NCI-H446 (cell line): ENCODE measurements at regions not wholly inside any gene's neighbourhood (a gene's known extent, or its start where the extent isn't known, plus 50 kb on each side); places are given as distances from the start of the nearest gene placed in this dataset.
A peak's percentile ranks its signal among the peaks of the same experiment; 100 is the strongest.

Experiments
- DNase-seq, 2 experiments: peaks; one replicate each; lab custom pipeline; 2025; lab: John Stamatoyannopoulos, UW

DNA sequence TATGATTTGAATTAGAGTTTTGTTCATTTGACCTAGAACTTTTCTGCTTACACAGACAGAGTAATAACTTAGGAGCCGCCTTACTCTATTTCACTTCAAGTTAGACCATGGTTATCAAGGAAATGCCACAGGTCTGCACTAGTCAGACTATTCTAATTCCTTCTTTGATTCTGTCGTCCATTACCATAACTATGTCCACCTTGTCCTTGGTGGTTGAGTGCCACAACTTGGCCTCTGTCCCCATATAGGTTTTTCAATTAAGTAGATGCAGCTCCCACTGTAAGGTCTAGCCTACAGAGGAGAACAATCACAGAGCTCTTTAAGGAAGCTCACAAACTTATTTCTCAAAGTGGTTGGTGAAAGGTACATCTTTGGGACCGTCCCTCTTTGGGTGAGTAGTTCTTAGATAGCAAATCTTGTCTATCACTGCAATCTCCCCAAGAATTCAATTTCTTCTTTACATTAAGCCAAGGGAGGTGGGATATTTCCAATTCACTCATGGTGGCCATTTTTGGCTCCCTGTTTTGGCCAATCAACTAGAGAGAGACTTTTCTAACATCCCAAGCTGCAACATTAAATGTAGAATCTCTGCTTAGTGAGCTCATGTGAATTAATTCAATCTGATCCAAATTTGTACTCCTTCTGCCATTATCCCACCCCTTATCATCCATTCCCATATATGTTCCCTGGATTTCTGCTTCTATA, 434.6 kb downstream of the ADAMTS20 start:
- no peak for DNase-seq

DNA sequence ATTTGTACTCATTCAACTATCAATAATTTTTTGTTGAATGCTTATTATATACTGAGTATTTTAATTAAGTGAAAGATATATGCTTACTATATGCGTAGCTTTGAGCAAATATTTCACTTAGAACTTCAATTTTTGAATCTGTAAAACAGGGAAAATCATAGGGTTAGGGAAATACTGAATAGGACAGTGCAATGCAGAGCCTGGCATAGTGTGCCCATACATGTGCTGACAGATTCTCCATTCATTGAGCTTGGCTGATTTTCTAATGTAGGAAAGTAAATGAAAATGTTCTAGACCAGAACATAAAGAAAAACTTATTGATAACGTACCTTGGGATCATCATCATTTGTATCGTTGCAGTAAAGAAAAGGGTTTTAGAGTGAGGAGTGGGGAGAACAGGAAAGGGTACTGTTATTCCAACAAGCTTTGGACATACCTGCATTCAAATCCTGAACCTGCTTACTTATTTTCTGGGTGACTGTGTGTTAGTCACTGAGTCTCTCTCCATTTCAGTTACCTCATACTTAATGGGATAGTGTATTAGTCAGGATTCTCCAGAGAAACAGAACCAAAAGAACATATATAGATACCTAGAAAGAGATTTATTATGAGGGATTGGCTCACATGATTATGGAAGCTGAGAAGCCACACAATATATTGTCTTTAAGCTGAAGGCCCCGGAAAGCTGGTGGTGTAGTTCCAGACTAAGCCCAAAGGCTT, 436.4 kb downstream of the ADAMTS20 start:
- DNase-seq = no peak

DNA sequence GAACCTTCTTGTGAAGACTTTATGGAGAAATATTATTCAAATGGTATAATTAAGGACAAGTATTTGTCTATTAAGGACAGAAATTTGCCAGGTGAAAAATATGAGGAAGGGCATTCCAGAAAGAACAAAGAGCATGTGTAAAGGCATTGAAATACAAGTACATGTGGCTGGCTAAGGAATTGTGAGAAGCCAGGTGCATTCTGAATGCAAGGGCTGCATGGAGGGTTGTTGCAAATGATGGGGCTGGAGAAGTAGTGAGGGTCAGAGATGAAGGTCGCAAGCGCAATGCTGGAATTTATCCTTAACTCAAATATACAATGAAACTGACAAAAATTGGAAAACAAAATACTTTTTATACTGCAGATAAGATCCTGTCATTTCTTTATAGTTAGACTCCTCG, 437.7 kb downstream of the ADAMTS20 start:
- no peak for DNase-seq

DNA sequence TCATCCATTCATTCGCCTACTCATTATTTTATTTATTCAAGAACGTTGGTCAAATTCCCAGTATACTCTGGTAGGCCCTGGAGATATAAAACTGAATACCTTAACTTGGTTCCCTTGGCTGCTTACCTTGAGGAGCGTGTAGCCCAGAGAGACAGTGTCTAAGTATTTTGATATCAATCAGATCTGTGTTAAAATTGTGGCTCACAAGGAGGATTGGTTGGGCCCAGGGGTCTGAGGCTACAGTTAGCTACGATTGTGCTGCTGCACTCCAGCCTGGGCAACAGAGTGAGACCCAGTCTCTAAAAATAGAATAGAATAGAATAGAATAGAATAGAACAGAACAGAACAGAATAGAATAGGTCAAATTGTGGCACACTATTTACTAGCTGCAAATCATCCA, 438.4 kb downstream of the ADAMTS20 start:
- no peak for DNase-seq

DNA sequence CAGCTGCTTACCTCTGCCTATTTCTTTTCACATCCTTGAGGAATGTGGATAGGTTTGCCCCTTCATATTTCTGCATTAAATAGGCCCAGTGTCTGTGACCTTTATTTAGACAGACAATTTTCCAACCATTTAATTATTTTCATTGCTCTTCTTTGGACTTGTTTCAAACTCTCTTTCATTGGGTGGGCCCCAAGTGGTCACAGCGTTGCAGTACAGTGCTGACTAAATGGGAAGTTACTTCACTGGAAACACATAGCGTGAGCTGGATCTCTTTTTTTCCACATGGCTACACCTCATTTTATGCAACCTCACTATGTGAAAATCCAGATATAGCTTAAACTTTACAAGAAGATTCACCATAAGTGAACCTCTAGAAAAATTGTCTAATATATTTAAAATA, 438.9 kb downstream of the ADAMTS20 start:
- DNase-seq = no peak

DNA sequence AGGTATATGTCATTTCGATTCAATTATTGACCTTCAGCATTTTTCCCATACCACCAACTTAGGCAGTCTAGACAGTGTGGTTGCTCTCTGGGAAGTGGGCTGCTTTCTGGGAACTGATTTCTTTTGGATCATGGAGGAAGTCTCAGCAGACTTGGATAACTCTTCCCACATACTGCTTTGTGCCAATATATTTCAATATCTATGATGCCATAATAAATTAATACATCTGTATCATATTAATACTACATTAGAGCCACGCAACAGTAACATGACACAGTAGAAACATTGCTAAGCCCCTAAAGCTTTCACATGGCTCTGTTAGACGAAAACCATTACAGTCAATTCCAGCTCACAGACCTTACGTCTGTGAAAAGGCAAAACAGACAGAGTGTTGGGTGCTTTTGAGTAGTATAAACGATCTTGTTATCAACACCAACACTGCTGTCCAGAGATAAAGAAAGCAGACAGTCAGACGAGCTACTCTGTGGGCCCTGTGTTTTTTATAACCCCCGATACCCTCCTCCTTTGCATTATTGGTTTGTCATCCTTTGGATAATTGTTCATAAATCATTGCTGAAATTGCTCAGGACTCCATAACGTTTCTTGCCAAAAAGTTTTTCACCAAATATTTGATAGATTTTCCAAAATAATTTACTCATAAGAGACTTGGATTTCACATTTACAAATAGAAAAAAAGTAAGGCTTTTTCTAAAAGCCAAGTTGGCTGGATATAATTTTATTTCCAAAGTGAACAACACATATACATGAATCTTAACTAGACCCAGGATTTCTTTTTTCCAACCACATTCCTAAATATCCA, 439.7 kb downstream of the ADAMTS20 start:
- DNase-seq = no peak

DNA sequence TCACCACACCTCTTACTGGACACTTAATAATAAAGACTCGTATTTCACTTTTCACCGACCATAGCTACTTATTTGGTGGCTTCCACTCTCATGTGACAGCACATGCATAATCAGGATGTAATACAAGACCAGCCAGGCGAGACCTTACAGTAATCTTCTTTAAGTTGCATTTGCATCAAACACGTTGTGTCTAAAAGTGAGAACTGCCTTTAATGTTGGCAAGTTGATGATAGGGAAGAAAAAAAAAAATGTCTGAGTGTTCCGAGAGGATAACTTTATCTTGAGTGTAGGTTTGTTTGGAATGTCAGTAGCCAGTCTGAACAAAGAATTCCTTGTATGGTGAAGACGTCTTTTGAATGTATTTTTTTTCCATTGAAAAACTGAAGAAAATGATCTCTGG, 440.4 kb downstream of the ADAMTS20 start:
- no peak for DNase-seq

DNA sequence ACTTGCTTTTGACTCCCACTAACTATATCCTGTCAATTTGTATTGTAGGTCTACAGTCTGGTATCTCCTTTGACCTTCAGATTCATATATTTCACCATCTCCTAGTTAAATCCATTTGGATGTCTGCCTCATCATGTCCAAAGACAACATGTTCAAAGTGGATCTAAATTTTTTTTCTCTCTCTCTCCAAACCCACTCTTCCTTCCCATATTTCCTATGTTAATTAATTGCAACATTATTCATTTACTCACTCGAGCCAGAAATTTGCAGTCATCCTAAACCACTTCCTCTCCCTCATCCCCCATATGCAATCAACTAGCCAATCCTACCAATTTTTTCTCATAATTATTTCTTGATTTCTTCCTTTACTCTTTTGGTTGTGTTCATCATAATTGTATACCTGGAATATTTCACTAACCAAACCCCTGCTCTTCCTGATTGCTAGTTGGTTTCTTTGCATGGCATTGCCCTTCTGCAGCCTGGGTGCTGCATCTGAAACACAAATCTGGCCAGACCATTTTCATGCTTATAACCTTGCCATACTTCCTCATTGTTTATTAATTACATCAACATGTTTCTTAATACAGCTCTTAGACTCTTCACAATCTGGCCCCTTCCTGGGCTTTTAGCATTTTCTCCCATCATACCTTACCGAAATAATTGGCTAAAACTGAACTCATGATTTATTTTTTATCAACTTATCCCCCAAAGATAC, 442.2 kb downstream of the ADAMTS20 start:
- DNase-seq = no peak

DNA sequence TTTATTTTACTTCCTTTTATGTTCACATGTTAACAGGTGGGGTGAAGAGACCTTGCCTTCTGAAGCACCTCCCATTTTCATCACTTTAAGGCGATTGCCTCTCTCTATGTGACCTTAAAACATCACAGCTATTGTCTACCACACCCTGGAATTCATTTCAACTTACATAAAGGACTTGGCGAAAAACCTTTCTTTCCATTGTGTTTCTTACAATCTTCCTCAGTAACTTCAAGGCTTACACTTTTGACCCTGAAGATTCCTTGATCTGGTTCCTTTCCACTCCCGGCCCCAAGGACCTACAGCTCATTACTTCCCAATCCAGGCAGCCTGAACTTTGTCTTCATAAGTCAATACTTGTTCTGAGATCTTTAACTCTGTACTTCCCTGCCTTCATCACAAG, 443.3 kb downstream of the ADAMTS20 start:
- DNase-seq = no peak

DNA sequence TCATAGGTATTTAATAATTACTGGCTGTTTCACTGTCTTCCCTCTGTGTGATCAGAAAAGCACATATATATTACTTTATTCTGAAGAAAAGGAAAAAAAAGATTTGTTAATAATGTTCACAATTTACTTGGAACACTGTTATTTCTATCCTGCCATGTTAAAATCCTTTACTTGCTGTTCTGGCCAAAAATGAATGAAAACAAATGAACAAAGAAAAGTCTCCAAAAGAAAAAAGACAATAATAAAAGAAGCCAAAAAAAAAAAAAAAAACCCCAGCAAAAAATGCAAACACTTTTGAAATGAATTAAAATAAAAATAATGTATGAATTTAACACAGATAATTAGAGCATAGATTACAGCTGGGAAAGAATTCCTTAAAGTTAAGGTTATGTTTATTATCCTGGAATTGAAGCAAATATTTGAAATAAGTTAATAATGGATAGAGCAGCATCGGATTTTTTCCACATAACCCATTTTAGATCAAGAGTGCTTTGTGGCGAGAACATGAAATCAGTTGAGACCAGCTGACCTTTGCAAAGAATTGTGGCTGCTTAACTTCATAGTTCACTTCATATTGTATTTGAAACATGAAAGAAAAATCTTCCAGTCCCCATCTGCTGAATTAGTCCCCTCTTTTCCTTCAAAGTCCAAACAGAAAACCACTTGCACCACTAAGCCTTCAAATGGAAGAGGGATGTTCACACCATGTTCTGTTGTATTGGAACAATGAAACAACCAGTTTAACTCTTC, 444.8 kb downstream of the ADAMTS20 start:
- no peak for DNase-seq

DNA sequence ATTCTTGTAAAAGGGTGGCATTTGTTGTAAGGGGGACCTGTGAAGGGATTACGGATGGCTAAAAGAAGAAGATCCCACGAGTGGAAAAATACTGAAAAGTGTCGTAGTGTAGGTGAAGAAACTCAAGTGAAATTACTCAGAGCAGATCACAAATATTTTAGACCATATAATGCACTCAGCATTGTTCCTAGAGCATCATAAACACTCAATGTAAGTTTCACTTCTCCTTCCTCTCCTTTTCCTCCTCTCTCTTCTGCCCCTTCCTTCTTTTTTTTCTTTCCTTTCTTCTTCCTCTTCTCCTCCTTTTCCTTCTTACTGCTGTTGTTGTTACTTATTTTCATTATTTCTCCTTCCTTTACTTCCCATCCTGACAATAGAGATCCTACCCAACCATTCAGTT, 445.6 kb downstream of the ADAMTS20 start:
- no peak for DNase-seq

DNA sequence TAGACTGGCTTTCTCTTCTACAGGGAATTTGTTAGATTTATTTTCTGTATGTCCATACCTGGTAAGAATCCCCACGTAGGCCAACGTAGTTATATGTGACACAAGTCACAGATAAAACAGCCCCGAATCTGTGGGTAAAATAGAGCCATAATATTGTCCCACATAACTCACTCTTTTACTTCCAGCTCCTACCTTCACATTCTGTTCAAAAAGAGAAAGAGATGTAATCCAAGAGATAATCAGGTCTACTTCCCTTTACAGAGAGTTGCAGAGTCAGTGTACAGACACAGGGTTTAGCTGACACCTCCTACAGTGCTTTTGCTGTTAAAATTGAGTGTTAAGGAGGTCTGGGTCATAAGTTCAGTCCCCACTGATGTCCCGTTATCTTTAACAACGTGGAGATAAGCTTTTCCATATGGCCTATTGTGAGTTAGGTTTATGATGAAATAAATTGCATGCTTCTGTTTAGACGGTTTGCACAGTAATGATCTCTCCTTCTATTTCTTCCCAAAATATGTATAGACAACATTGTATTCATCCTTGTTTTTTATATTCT, 446.5 kb downstream of the ADAMTS20 start:
- no peak for DNase-seq

DNA sequence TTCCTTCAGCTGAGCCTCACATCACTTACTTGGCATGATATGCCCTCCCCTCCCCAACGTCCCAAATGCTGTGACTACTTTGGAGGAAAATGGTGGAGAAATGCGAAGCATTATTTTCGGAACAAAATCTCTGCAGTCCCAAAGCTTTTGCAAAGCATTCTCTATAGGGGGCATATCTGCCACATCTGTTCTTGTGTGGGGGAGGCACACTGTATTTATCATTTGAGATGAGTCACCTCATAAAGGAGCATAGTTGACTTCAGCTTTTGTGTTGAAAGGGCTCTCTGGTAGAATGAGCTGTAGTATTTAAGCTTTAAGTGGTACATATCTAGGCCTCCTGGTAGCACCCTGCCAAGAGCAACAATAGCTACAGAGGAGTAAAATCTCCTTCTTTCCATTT, 447.5 kb downstream of the ADAMTS20 start:
- DNase-seq = peak in 1 of 2 experiments; percentile 49

DNA sequence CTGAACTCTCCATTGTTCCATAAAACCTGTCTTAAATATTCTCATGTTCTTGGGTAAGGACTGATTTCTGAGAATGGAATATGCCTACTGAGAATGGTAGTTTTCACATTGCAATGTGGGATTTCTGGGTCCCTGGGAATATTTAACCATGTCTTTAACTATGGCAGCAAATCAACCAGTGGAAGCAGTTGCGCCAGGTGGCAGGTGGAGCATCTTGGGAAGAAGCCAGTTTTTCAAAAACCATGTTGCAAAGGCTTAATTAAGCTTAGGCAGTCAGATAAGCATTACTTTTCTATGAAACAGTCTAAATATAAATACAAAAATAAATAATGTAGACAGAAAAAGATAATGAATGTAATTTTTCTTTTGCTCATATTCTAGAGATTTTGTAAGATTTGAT, 448.1 kb downstream of the ADAMTS20 start:
- DNase-seq = no peak

DNA sequence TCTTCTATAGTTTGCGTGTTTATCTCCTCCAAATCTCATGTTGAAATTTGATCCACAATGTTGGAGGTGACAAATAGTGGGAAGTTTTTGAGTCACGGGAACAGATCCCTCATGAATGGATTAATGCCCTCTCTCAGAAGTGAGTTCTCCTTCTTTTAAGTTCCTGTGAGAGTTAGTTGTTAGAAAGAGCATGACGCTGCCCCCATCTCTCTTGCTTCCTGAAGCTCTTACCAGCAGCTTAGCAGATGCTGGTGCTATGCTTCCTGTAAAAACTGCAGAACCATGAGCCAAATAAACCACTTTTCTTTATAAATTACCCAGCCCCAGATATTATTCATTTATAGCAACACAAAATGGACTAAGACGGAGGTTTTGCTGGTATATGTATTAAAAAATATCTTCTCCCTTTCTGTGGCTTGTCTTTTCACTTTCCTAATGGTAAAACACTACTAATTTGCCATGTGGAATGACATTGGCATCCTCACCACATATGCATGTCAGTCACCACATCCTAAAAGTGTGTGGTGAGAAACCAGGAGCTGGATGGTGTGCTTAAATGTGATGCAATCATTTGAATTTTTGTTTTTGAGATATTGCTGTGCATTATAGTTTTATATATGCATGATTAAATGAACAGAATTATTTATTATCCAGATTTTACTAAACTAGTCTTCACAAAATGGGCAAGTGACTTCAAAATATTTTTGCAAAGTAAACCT, 449.3 kb downstream of the ADAMTS20 start:
- DNase-seq = no peak

DNA sequence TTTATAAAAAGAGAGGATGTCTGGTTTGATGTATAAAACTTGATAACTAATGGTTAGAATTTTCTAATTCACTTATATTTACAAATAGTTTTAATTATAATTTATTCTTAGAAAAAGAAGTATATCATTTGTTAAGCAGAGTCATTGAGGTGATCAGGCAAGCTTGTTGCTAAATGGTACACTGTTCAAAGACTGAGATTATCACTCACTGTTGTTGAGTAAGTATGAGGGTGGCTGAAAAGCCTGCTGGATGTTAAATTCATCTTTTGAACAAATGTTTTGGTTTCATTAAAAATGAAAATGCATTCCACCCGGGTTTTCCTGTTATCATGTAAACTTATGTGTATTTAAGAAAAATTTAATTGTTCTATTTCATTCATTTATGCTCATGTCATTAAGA, 451.8 kb downstream of the ADAMTS20 start:
- DNase-seq = no peak

DNA sequence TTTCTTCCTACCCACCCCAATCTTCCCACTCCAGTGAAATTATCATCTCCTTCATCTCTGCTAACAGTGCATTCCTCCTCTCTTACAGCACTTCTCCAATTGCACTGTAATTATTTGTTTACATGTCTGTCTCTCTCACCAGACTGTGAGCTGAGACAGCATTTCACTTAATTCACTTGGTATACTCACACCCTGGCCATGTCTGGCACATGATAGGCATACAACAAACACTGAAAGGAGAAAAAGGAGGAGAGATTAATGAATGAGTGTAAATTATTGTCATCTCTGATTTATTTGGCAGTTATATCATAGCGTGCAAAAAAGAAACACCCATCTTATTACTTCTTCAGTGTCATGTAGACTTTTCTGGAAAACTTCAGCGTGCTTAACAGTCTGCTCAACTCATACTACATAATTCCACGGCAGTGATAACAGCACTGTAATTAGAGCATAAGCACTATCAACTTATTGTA, 452.3 kb downstream of the ADAMTS20 start:
- DNase-seq = no peak

DNA sequence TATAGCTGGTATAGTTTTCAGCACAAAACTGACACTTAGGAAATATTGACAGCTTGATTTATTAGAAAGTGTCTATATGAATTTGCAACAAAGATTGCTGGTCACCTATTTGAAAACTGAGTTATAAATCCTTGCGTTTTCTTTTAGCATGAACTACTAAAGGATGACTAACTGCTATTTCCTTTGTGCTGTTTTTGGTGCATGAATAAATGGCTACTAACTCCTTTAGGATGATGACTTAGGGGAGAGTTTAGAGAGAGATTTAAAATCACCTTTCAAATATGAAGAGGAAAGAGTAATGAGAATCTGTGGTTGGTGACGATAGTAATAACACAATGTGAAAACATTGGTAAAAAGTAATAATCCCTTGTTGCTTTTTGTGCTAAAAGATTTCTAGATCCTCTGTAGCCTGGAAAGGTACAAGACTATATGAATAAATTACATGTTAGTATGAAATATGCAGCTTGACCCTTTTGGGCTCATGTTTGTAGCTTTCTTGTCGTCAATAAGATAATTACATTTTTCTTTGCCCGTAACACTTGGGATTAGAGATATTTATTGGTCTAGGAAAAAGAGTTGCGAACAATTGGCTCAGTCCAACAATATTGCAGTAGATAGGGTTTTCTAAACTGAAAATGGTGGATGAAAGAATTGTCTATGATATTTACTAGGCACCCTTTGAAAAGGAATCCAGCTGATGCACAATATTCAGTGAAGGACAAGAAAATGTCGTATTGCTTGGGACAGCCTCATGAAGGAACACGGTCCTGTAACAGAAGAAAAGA, 453.0 kb downstream of the ADAMTS20 start:
- DNase-seq = no peak

DNA sequence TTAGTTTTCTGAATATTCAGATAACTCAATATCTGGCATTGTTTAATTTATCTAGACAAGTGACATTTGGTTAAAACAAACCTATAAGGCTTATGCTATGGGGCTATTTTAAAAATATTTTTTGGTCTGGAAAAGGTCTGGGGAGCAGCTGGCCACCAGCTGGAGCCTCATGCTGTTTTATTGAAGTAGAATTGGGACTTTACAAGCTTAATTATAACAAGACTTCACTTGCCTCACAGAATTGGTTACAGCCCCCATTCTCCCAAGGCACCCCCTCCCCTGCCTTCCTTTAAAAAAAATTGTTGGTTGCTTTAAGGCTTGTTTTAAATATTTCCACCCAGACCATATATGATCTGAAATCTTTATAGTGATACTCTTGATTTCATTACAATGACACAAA, 453.9 kb downstream of the ADAMTS20 start:
- DNase-seq = peak in 1 of 2 experiments; percentile 38

DNA sequence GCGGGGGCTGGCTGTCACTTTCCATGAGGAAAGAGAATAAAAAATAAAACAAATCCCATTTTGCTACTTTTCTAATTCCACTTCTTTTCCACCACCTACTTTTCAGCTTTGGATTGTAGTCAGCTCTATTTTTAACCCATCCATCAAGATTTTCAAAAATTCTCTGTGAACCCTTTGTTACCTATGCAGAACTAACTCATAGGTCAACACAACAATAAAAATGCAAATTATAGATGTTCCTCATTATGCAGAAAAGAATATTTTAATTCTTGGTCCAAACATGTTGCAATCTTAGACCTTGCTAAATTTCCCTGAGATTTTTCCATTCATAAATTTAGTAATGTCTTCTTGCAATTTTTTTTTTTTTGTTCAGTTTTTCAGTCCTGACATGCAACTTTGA, 454.5 kb downstream of the ADAMTS20 start:
- no peak for DNase-seq
